SK-N-MC (cell line): ENCODE measurements at regions not wholly inside any gene's neighbourhood (a gene's known extent, or its start where the extent isn't known, plus 50 kb on each side); places are given as distances from the start of the nearest gene placed in this dataset.
"Not testable (repeated sequence)": the region's sequence is repeated elsewhere in the genome, so short reads cannot be mapped to it uniquely, and the experiment has no call there.

ENCODE experiments used
- DNase-seq: peaks from one replicate; pipeline ENCODE4 v3.0.0-alpha.2; 2011; ENCODE audit warnings: low read depth, low spot score
- H3K27ac ChIP-seq: fragments of 200-600 bp; sonication (generic); 2 replicates; pipeline ENCODE4 v1.5.1; 2016; ENCODE audit warnings: mixed run types
- H3K36me3 ChIP-seq: fragments of 200-600 bp; sonication (generic); 2 replicates; pipeline ENCODE4 v1.6.1; 2017; ENCODE audit warnings: antibody characterized with exemption, low read length, mixed read lengths; ENCODE audit not compliant: insufficient read depth
- H3K4me3 ChIP-seq: fragments of 200-600 bp; sonication (generic); 2 replicates; pipeline ENCODE4 v1.5.1; 2016
- H3K9ac ChIP-seq: fragments of 200-600 bp; sonication (generic); 2 replicates; pipeline ENCODE4 v1.8.0; 2017; ENCODE audit warnings: mixed run types, mixed read lengths; ENCODE audit not compliant: insufficient read length
- H3K9me3 ChIP-seq: fragments of 200-600 bp; sonication (generic); 2 replicates; pipeline ENCODE4 v1.6.1; 2017; ENCODE audit warnings: low read depth, mild to moderate bottlenecking, antibody characterized with exemption, low read length, moderate library complexity, mixed read lengths
- EZH2 ChIP-seq: fragments of 200-600 bp; sonication (generic); IDR thresholded peaks from one replicate; pipeline ENCODE4 v1.6.1; 2017; ENCODE audit warnings: antibody characterized with exemption
- FOXP2 ChIP-seq: optimal IDR thresholded peaks from 2 replicates; pipeline ENCODE3; 2011; ENCODE audit warnings: mild to moderate bottlenecking, moderate library complexity; ENCODE audit not compliant: insufficient read depth; ENCODE audit errors: extremely low read length, control extremely low read depth
- POLR2AphosphoS5 ChIP-seq: IDR thresholded peaks from 2 replicates; pipeline ENCODE4 v1.6.1; 2012; ENCODE audit warnings: mild to moderate bottlenecking, low read depth, low read length, borderline replicate concordance

DNA sequence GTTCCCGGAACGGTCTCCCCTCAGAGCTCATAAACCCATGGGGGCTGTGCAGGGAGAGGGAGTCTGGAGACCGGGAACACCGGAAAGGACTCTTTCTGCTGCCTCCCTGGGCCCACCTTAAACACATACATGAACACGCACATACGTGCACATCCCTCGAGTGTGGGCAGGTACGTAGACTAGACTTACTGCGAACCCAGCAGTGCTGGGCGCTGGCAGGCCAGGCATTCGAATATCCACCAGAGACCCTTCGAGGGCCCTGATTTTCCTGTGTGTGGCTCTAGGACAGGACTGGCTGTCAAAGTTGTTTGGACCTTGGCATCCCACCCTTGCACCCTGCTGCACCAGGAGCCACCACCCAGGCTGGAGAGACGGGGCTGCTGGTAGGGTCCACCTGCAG lies 102.7 kb downstream of the PLXNA1 start:
- Histone ChIP-seq H3K9ac (no peak overlapping the region), H3K4me3 (no peak overlapping the region), H3K36me3 (no peaks in the 10 kb centered on the region), H3K27ac (no peak overlapping the region), H3K9me3 (no peaks in the 10 kb centered on the region)
- no peak for DNase-seq
- TF ChIP-seq POLR2AphosphoS5 = no peak
- TF ChIP-seq EZH2 = no peak
- TF ChIP-seq FOXP2 = no peak

DNA sequence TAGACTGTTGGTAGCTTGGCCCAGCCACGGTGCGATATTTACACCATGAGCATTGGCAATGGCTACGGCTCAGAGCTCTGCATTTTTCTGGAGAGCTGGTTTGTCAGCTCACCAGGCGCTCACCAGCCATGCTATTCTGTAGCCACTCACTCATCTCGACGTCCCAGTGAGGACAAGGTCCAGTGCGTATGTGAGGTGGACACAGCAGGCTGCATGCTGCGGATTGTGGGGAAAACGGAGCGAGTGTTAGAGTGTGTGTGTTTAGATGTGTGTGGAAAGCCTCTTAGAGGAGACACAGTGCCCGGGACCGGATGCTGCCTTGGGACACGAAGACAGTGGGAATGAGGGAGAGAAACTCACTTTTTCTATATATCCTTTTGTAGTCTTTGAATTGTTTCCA lies 103.7 kb downstream of the PLXNA1 start:
- not testable (repeated sequence) for H3K9me3 ChIP-seq, H3K27ac ChIP-seq, H3K9ac ChIP-seq, H3K36me3 ChIP-seq, H3K4me3 ChIP-seq, DNase-seq

DNA sequence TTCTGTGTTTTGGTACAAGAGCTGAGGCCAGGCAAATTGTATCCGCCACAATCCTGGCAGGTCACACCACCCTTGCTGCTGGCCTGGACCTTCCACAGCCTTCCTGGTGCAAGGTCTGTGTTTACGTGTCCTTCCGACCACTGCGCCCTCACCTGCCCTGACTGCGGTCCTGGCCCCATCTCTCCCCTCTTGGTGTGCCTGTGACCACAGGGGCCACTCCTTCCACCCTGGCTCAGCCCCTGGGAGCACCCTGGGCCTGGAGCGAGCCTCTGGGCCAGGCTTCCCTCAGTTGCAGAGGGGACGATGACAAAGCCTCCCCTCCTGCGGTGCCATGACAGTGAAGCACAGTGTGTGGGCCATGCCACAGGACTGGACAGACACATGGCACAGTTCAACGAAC lies 104.5 kb downstream of the PLXNA1 start:
- H3K36me3 ChIP-seq = no peaks in the 10 kb centered on the region
- no peak overlapping the region for H3K9ac ChIP-seq
- H3K4me3 ChIP-seq = no peak overlapping the region
- H3K27ac ChIP-seq = no peak overlapping the region
- no peaks in the 10 kb centered on the region for H3K9me3 ChIP-seq
- no peak for TF ChIP-seq EZH2
- TF ChIP-seq POLR2AphosphoS5 = no peak
- no peak for TF ChIP-seq FOXP2
- no peak for DNase-seq

DNA sequence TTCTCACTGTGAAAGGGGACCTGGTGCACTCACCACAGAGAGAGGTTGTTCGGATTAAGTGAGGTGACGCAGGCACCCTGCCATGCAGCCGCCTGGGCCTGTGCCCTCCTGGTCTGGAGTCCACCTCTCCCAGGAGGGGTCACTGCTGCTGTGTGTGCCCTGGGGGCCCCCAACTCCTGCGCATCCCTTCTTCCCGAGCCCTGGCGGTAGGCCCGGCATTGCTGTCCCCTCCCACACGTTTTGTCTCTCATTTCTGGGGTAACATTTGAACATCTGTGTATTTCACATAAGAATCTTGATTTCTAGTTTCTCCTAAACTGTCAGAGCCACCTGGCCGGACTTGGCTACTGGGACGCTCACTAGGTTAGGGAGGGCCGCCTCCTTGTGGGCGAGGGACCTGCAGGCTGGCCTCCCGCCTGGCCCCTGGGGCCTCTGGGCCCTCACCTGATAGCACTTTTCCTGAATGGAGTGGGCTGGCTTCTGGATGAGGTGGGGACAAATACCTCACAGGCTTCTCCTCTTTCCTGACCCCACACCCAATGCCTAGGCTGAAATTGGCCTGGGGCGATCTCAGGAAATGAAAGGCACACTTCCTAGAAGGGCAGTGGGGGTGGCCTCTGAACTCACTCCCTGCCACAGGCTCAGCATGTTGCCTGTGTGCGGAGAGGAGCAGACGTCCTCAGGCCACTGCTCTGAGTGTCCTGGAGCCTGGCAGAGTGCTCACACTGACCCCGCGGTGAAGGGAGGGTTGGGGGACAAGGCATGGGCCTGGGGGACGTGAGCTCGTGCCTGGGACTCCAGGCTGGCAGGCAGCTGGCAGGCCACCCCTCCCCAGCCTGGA lies 104.2 kb upstream of the PRR23E start:
- Histone ChIP-seq H3K9ac (no peak overlapping the region), H3K4me3 (no peak overlapping the region), H3K9me3 (no peaks in the 10 kb centered on the region), H3K27ac (no peak overlapping the region), H3K36me3 (no peaks in the 10 kb centered on the region)
- DNase-seq = no peak
- no peak for TF ChIP-seq POLR2AphosphoS5
- no peak for TF ChIP-seq FOXP2
- no peak for TF ChIP-seq EZH2

DNA sequence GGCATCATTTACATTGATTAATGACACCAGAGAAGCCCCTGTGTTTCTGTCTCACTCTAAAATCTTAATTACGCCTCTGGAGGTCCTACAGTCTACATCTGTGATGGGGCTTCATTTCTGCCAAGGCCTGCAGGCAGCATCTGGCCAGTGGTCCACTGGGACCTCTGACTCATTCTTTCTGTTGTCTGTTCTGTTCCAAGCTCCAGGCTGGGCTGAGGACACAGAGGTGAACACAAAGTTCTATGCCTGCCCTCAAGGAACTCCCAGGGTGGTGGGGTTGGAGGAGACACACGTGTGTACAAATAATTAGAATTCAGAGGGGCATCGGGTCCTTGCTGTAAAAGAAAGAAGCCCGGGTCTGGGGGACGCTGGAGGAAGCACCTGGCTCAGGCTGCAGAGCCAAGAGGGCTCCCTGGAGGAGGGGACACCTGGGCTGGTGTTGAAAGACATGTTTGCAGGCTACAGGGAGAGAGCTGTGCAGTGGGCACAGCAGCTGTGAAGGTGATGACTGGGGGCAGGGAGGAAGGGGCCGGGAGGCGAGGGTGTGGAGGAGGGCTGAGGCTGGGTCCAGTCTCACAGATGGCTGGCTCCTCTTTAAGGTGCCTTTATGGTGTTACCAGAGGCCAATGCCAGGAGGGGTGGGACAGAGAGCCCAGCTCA lies 103.3 kb upstream of the PRR23E start:
- TF ChIP-seq POLR2AphosphoS5 (no peak), FOXP2 (no peak), EZH2 (no peak)
- Histone ChIP-seq H3K9me3 (no peaks in the 10 kb centered on the region), H3K9ac (no peak overlapping the region), H3K27ac (no peak overlapping the region), H3K36me3 (no peaks in the 10 kb centered on the region), H3K4me3 (no peak overlapping the region)
- DNase-seq = no peak

DNA sequence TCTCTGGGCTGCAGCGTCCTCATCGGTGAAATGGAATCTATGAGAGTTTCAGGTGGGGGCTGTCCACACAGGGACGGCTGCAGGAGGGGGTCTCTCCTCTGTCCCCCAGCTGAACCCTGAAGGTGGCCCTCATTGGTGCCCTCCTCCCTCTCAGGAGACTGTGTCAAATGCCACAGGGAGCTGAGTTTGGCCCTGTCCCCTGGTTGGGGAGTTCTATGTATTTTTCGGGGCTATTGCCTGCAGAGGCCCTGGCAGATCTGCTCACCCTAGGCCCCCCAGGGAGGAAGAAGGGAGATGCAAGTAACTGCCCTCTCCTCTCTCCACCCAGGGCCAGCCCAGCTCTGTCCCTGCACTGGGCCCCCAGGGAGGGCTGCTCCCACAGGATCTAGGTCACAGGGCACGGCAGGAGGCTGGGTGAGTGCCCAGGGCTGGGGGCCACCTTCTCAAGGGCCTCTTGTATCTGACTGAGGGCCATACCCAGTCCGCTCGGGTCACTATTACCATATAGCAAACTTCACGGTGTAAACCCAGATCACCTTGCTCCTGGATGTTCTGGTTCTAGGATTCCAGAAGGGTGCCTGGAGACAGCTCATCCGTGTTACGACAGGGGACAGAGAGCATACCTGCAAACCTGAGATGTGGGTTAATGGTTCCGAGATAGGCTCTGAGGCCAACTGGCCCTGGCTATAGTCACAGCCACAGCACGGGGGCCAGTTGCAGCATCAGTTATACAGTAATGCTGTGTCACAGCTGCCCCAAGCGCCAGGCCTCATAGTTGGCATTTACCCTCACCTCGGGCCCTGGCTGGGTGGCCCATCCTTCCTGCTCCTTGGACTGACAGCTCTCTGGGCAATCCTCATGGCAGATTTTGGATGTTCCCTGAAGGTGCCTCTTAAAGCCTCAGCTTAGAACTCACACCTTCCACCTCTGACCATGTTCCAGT lies 102.4 kb upstream of the PRR23E start:
- H3K9me3 ChIP-seq = no peaks in the 10 kb centered on the region
- DNase-seq = no peak
- no peak overlapping the region for H3K27ac ChIP-seq
- TF ChIP-seq EZH2 (no peak), FOXP2 (no peak), POLR2AphosphoS5 (no peak)
- H3K36me3 ChIP-seq = no peaks in the 10 kb centered on the region
- no peak overlapping the region for H3K4me3 ChIP-seq
- H3K9ac ChIP-seq = no peak overlapping the region

DNA sequence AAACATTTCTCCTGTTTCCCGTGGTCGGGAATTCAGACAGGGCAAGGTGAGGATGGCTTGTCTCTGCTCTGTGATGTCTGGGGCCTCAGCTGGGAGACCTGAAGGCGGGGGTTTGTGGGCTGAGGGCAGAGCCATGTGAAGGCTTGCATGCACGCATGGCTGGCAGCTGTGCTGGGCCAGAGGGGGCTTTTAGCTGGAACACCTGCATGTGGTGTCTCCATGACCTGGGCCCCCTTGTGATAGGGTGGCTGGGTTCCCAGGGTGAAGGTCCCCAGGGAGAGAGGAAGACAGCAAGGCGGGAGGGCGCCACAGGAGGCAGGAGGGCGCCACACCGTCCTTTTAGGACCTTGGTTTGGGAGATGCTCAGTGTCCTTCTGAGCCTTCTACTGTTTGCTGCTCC lies 101.6 kb upstream of the PRR23E start:
- Histone ChIP-seq H3K9ac (no peak overlapping the region), H3K27ac (no peak overlapping the region), H3K4me3 (no peak overlapping the region), H3K9me3 (no peaks in the 10 kb centered on the region), H3K36me3 (no peaks in the 10 kb centered on the region)
- TF ChIP-seq EZH2 (no peak), POLR2AphosphoS5 (no peak), FOXP2 (no peak)
- no peak for DNase-seq

DNA sequence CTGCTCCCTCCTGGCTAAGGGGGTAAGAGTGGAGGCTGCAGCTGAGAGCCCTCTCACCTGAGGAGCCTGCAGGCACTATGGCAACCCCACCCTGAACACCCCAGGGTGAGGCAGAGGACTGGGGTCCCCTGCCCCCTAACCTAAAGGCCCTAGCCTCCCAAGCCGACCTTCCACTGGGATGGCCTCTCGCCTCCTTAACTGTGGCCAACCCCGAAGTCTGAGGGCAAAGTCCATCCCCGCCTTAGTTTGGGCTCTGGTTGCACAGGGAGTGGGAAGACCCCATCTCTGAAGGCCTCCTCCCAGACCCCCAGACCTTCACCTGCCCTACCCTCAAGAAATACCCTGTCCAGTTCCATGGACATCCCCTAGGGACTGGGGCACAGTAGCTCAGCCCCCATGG lies 100.6 kb upstream of the PRR23E start:
- TF ChIP-seq EZH2 (no peak), FOXP2 (no peak)
- no peaks in the 10 kb centered on the region for H3K9me3 ChIP-seq
- H3K9ac ChIP-seq = no peak overlapping the region
- DNase-seq = no peak
- H3K4me3 ChIP-seq = no peak overlapping the region
- H3K36me3 ChIP-seq = no peaks in the 10 kb centered on the region
- no peak overlapping the region for H3K27ac ChIP-seq

DNA sequence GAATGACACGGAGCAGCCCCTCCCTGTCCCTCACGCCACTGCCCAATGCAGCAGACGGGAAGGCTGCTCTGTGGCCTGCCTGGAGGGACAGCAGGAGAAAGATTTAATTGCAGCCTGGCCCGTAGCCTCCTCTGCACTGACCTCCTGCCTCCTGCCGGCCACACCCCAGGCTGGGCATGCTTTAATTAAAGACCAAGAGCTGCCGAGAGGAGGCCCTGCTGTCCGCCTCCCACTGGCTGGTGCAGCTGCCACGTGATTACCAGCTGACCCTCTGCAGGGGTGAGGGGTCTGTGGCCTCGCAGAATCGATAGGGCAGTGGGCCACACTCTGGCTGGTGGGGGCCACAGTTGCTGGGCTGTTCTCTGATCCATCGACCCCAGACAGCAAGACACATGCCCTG lies 100.2 kb upstream of the PRR23E start:
- Histone ChIP-seq H3K9ac (no peak overlapping the region), H3K4me3 (no peak overlapping the region)
- DNase-seq = no peak

More for the DNA sequence above, 100.2 kb upstream of the PRR23E start:
- no peak for TF ChIP-seq FOXP2
- no peak for TF ChIP-seq POLR2AphosphoS5
- no peak for TF ChIP-seq EZH2
- Histone ChIP-seq H3K27ac (no peak overlapping the region), H3K9me3 (no peaks in the 10 kb centered on the region), H3K36me3 (no peaks in the 10 kb centered on the region)
